WTC11 (cell line): ENCODE measurements at regions not wholly inside any gene's neighbourhood (a gene's known extent, or its start where the extent isn't known, plus 50 kb on each side); places are given as distances from the start of the nearest gene placed in this dataset.

Experiments used
- ATF3 ChIP-seq: sonication (generic); formaldehyde crosslinking; conservative IDR thresholded peaks from 2 replicates; pipeline ENCODE4 v1.8.1; 2022; ENCODE audit warnings: mild to moderate bottlenecking, missing genetic modification reagents
- CBFB ChIP-seq: sonication (generic); formaldehyde crosslinking; IDR thresholded peaks from 2 replicates; pipeline ENCODE4 v1.8.1; 2022; ENCODE audit warnings: mild to moderate bottlenecking, low read depth, missing genetic modification reagents
- CDX4 ChIP-seq: fragments of 250-450 bp; sonication (Bioruptor Pico); IDR thresholded peaks from 2 replicates; pipeline ENCODE4 v1.9.0; 2021; ENCODE audit warnings: moderate library complexity, mild to moderate bottlenecking, inconsistent platforms, borderline replicate concordance
- CREB1 ChIP-seq: sonication (generic); formaldehyde crosslinking; IDR thresholded peaks from 2 replicates; pipeline ENCODE4 v1.8.0; 2023; ENCODE audit warnings: mild to moderate bottlenecking, missing genetic modification reagents
- CTCF ChIP-seq: fragments of 200-600 bp; IDR thresholded peaks from 2 replicates; pipeline ENCODE4 v1.8.0; 2022; ENCODE audit warnings: antibody characterized with exemption
- ELF4 ChIP-seq: sonication (generic); formaldehyde crosslinking; IDR thresholded peaks from 2 replicates; pipeline ENCODE4 v1.8.1; 2022; ENCODE audit warnings: low read depth, mild to moderate bottlenecking, moderate library complexity, missing genetic modification reagents
- FOXJ3 ChIP-seq: sonication (generic); formaldehyde crosslinking; IDR thresholded peaks from 2 replicates; pipeline ENCODE4 v1.9.0; 2021; ENCODE audit warnings: missing genetic modification reagents, mild to moderate bottlenecking, borderline replicate concordance
- FOXK1 ChIP-seq: sonication (generic); formaldehyde crosslinking; IDR thresholded peaks from 2 replicates; pipeline ENCODE4 v1.8.0; 2022; ENCODE audit warnings: mild to moderate bottlenecking, moderate library complexity, missing genetic modification reagents
- HMGXB4 ChIP-seq: sonication (generic); formaldehyde crosslinking; IDR thresholded peaks from 2 replicates; pipeline ENCODE4 v1.8.1; 2023; ENCODE audit warnings: mild to moderate bottlenecking, moderate library complexity, missing genetic modification reagents
- NFYB ChIP-seq: sonication (generic); formaldehyde crosslinking; conservative IDR thresholded peaks from 2 replicates; pipeline ENCODE4 v1.8.0; 2022; ENCODE audit warnings: low read depth, missing genetic modification reagents
- NR2C2 ChIP-seq: sonication (generic); formaldehyde crosslinking; IDR thresholded peaks from 2 replicates; pipeline ENCODE4 v1.8.0; 2022; ENCODE audit warnings: mild to moderate bottlenecking, missing genetic modification reagents
- SP1 ChIP-seq: sonication (generic); formaldehyde crosslinking; conservative IDR thresholded peaks from 2 replicates; pipeline ENCODE4 v1.8.1; 2022; ENCODE audit warnings: missing genetic modification reagents
- ZNF416 ChIP-seq: fragments of 250-450 bp; sonication (Bioruptor Pico); IDR thresholded peaks from 2 replicates; pipeline ENCODE4 v1.9.0; 2021; ENCODE audit warnings: mild to moderate bottlenecking, inconsistent platforms
- ZNF512 ChIP-seq: sonication (generic); formaldehyde crosslinking; IDR thresholded peaks from 2 replicates; pipeline ENCODE4 v1.8.1; 2022; ENCODE audit warnings: missing genetic modification reagents, borderline replicate concordance

GRCh38 chr15:77697893-77698292 lies 65.2 kb upstream of the LINGO1 start:
- no peak for TF ChIP-seq CTCF
- no peak for TF ChIP-seq HMGXB4 (CRISPR knock-in tag)
- TF ChIP-seq CREB1 (CRISPR knock-in tag) = no peak
- TF ChIP-seq ZNF512 (CRISPR knock-in tag) = no peak
- TF ChIP-seq FOXJ3 (CRISPR knock-in tag) = no peak
- TF ChIP-seq FOXK1 (CRISPR knock-in tag) = no peak
- no peak for TF ChIP-seq NR2C2 (CRISPR knock-in tag)
- no peak for TF ChIP-seq SP1 (CRISPR knock-in tag)
- TF ChIP-seq ZNF416 (CRISPR knock-in tag) = no peak
- TF ChIP-seq CBFB (CRISPR knock-in tag) = no peak
- no peak for TF ChIP-seq ATF3 (CRISPR knock-in tag)
- no peak for TF ChIP-seq ELF4
- TF ChIP-seq NFYB (CRISPR knock-in tag) = no peak
- no peak for TF ChIP-seq CDX4 (CRISPR knock-in tag)
